Loucy (cell line): ENCODE measurements at regions not wholly inside any gene's neighbourhood (a gene's known extent, or its start where the extent isn't known, plus 50 kb on each side); places are given as distances from the start of the nearest gene placed in this dataset.
"Not testable (repeated sequence)": the region's sequence is repeated elsewhere in the genome, so short reads cannot be mapped to it uniquely, and the experiment has no call there.

Experiments used
- H2AFZ ChIP-seq: fragments of 200-600 bp; sonication (generic); 2 replicates; pipeline ENCODE4 v1.6.0; 2016; ENCODE audit warnings: antibody characterized with exemption, mild to moderate bottlenecking, low read length, moderate library complexity
- H3F3A ChIP-seq: fragments of 200-600 bp; 2 replicates; pipeline ENCODE4 v1.6.0; 2016; ENCODE audit warnings: antibody characterized with exemption, low read depth, mild to moderate bottlenecking
- H3K27me3 ChIP-seq: fragments of 200-600 bp; sonication (generic); 2 replicates; pipeline ENCODE4 v1.6.1; 2014; ENCODE audit warnings: low read length, mild to moderate bottlenecking; ENCODE audit not compliant: insufficient read depth, poor library complexity, severe bottlenecking
- H3K36me3 ChIP-seq: fragments of 200-600 bp; sonication (generic); 2 replicates; pipeline ENCODE4 v1.6.1; 2016; ENCODE audit warnings: low read length; ENCODE audit not compliant: insufficient read depth
- H3K4me1 ChIP-seq: fragments of 200-600 bp; sonication (generic); 2 replicates; pipeline ENCODE4 v1.5.1; 2014; ENCODE audit warnings: low read length, mild to moderate bottlenecking; ENCODE audit not compliant: insufficient read depth, poor library complexity, severe bottlenecking
- H3K4me2 ChIP-seq: fragments of 200-600 bp; sonication (generic); 2 replicates; pipeline ENCODE4 v1.6.0; 2014; ENCODE audit warnings: antibody characterized with exemption, low read length, low read depth, mild to moderate bottlenecking; ENCODE audit not compliant: poor library complexity, severe bottlenecking
- H3K4me3 ChIP-seq: fragments of 200-600 bp; sonication (generic); 2 replicates; pipeline ENCODE4 v1.5.1; 2014; ENCODE audit warnings: low read length, mild to moderate bottlenecking, mixed read lengths; ENCODE audit not compliant: poor library complexity, severe bottlenecking
- H3K79me2 ChIP-seq: fragments of 200-600 bp; sonication (generic); 2 replicates; pipeline ENCODE4 v1.6.1; 2014; ENCODE audit warnings: low read length; ENCODE audit not compliant: insufficient read depth
- H3K9ac ChIP-seq: fragments of 200-600 bp; sonication (generic); 2 replicates; pipeline ENCODE4 v1.6.0; 2014; ENCODE audit warnings: mild to moderate bottlenecking, low read depth, low read length, moderate library complexity; ENCODE audit not compliant: poor library complexity, severe bottlenecking
- H3K9me2 ChIP-seq: fragments of 200-600 bp; sonication (generic); replicated peaks from 2 replicates; pipeline ENCODE4 v1.6.1; 2016; ENCODE audit warnings: low read depth, low read length, mixed read lengths
- H3K9me3 ChIP-seq: fragments of 200-600 bp; sonication (generic); 2 replicates; pipeline ENCODE4 v1.6.1; 2014; ENCODE audit warnings: mild to moderate bottlenecking, antibody characterized with exemption, low read length, low read depth; ENCODE audit not compliant: insufficient read depth
- H4K20me1 ChIP-seq: fragments of 200-600 bp; sonication (generic); 2 replicates; pipeline ENCODE4 v1.6.0; 2014; ENCODE audit warnings: antibody characterized with exemption, low read length, mild to moderate bottlenecking; ENCODE audit not compliant: insufficient read depth, poor library complexity, severe bottlenecking
- CTCF ChIP-seq: fragments of 200-600 bp; sonication (generic); conservative IDR thresholded peaks from 2 replicates; pipeline ENCODE4 v1.5.1; 2014; ENCODE audit warnings: mild to moderate bottlenecking, antibody characterized with exemption, low read length
- EZH2phosphoT487 ChIP-seq: fragments of 200-600 bp; IDR thresholded peaks from 2 replicates; pipeline ENCODE4 v1.6.1; 2018; ENCODE audit warnings: antibody characterized with exemption, mild to moderate bottlenecking, moderate library complexity, borderline replicate concordance

GRCh38 chr14:76701436-76701835, 59.8 kb upstream of the VASH1 start:
- Histone ChIP-seq H3K4me3 (no peak overlapping the region), H3F3A (no peaks in the 10 kb centered on the region), H3K4me2 (no peak overlapping the region), H3K9ac (no peak overlapping the region), H3K4me1 (peaks cover 4% of the 10 kb centered on the region), H3K36me3 (no peaks in the 10 kb centered on the region), H3K9me2 (no peaks in the 10 kb centered on the region), H3K27me3 (peaks cover 6% of the 10 kb centered on the region), H2AFZ (no peak overlapping the region), H3K9me3 (no peaks in the 10 kb centered on the region), H3K79me2 (no peaks in the 10 kb centered on the region), H4K20me1 (no peaks in the 10 kb centered on the region)
- no peak for TF ChIP-seq CTCF
- TF ChIP-seq EZH2phosphoT487 = no peak

GRCh38 chr14:76701981-76702380, 59.3 kb upstream of the VASH1 start:
- H3F3A ChIP-seq = no peaks in the 10 kb centered on the region
- no peak overlapping the region for H2AFZ ChIP-seq
- H3K4me2 ChIP-seq = no peak overlapping the region
- H3K9me3 ChIP-seq = no peaks in the 10 kb centered on the region
- no peaks in the 10 kb centered on the region for H3K4me1 ChIP-seq
- H3K36me3 ChIP-seq = no peaks in the 10 kb centered on the region
- TF ChIP-seq CTCF (no peak), EZH2phosphoT487 (no peak)
- no peak overlapping the region for H3K9ac ChIP-seq
- no peaks in the 10 kb centered on the region for H4K20me1 ChIP-seq
- peaks cover 6% of the 10 kb centered on the region for H3K27me3 ChIP-seq
- no peaks in the 10 kb centered on the region for H3K9me2 ChIP-seq
- H3K4me3 ChIP-seq = no peak overlapping the region
- H3K79me2 ChIP-seq = no peaks in the 10 kb centered on the region

GRCh38 chr14:76705214-76705613, 56.1 kb upstream of the VASH1 start:
- H3K4me2 ChIP-seq = no peak overlapping the region
- peaks cover 6% of the 10 kb centered on the region for H3K27me3 ChIP-seq
- TF ChIP-seq CTCF (no peak), EZH2phosphoT487 (no peak)
- H3K4me3 ChIP-seq = no peak overlapping the region
- H3F3A ChIP-seq = no peaks in the 10 kb centered on the region
- no peaks in the 10 kb centered on the region for H4K20me1 ChIP-seq
- no peak overlapping the region for H3K9ac ChIP-seq
- H3K9me3 ChIP-seq = no peaks in the 10 kb centered on the region
- H3K36me3 ChIP-seq = no peaks in the 10 kb centered on the region
- no peaks in the 10 kb centered on the region for H3K79me2 ChIP-seq
- H3K4me1 ChIP-seq = no peaks in the 10 kb centered on the region
- no peak overlapping the region for H2AFZ ChIP-seq
- H3K9me2 ChIP-seq = no peaks in the 10 kb centered on the region

- not testable (repeated sequence) for H4K20me1 ChIP-seq, H3K4me2 ChIP-seq, H3K9me3 ChIP-seq, H2AFZ ChIP-seq, H3K9ac ChIP-seq, H3K36me3 ChIP-seq, H3K79me2 ChIP-seq, H3K4me3 ChIP-seq, H3K9me2 ChIP-seq, H3F3A ChIP-seq, H3K4me1 ChIP-seq, H3K27me3 ChIP-seq
These were observed 55.1 kb upstream of the VASH1 start for GRCh38 chr14:76706207-76706606.
